ENCODE measurements at regions not wholly inside any gene's neighbourhood (a gene's known extent, or its start where the extent isn't known, plus 50 kb on each side); places are given as distances from the start of the nearest gene placed in this dataset.

DNA sequence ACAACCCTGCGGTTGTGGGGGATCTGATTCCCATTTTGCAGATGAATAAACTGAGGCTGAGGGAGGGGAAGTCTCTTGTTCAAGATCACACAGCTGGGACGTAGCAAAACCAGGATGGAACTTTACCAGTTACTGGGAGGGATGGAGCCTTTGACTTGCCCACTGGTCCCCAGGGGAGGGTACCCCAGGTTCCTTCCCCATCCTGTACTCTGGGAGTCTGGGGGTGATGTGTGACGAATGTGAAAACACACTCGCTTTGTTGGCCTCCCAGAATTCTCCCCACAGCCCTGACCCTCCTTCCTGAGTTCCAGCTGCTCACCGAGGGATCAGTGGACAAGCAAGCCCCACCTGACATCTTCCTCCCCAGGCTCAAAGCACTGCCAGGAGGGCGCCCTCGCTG lies 135.1 kb downstream of the NSG2 start:
- TF ChIP-seq, protein P1, sequence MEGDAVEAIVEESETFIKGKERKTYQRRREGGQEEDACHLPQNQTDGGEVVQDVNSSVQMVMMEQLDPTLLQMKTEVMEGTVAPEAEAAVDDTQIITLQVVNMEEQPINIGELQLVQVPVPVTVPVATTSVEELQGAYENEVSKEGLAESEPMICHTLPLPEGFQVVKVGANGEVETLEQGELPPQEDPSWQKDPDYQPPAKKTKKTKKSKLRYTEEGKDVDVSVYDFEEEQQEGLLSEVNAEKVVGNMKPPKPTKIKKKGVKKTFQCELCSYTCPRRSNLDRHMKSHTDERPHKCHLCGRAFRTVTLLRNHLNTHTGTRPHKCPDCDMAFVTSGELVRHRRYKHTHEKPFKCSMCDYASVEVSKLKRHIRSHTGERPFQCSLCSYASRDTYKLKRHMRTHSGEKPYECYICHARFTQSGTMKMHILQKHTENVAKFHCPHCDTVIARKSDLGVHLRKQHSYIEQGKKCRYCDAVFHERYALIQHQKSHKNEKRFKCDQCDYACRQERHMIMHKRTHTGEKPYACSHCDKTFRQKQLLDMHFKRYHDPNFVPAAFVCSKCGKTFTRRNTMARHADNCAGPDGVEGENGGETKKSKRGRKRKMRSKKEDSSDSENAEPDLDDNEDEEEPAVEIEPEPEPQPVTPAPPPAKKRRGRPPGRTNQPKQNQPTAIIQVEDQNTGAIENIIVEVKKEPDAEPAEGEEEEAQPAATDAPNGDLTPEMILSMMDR (IDR thresholded peaks at IDR 0.05): no peak
- no peak for TF ChIP-seq POLR2A (IDR thresholded peaks at IDR 0.05)
